ENCODE measurements at regions not wholly inside any gene's neighbourhood (a gene's known extent, or its start where the extent isn't known, plus 50 kb on each side); places are given as distances from the start of the nearest gene placed in this dataset.

GRCh38 chr21:19537116-19537515, 1133.5 kb upstream of the TMPRSS15 start:
- DNase-seq (ENCODE audit: extremely low read depth in 1 of 4, low spot score in 3 of 4) (no peak), ATAC-seq (no peak), FAIRE-seq (no peak)
- Histone ChIP-seq H3K36me3 (ENCODE audit: control insufficient read depth, insufficient read depth, low read length) (no peaks in the 10 kb centered on the region), H3K27me3 (ENCODE audit: control insufficient read depth in 2 of 2, insufficient read depth in 2 of 2, low read length in 2 of 2) (no peaks in the 10 kb centered on the region), H3K79me2 (ENCODE audit: control insufficient read depth, insufficient read depth, low read length) (no peaks in the 10 kb centered on the region), H3K9ac (ENCODE audit: insufficient read depth in 1 of 2, low read depth in 2 of 2, low read length in 2 of 2) (no peak overlapping the region), H3K4me1 (replicated peaks in 1 of 2; ENCODE audit: control insufficient read depth in 2 of 2, insufficient read depth in 2 of 2, low read length in 2 of 2) (no peaks in the 10 kb centered on the region), H2AFZ (ENCODE audit: low read depth, low read length) (no peak overlapping the region), H3K4me3 (no peak overlapping the region), H3K9me3 (replicated peaks; ENCODE audit: control insufficient read depth, insufficient read depth, low read depth, low read length) (no peaks in the 10 kb centered on the region), H4K20me1 (replicated peaks; ENCODE audit: control insufficient read depth, insufficient read depth, low read length) (no peaks in the 10 kb centered on the region), H3K27ac (ENCODE audit: extremely low read depth, low read depth, low read length) (no peak overlapping the region), H3K4me2 (ENCODE audit: insufficient read depth, low read length) (no peak overlapping the region), H3K9me1 (ENCODE audit: control insufficient read depth, insufficient read depth, low read length) (no peaks in the 10 kb centered on the region)
- in situ Hi-C loops (cut with MboI) (no loop called here), intact Hi-C loops (cut with micrococcal nuclease) (no loop called here)
- TF ChIP-seq FOXP1 (CRISPR knock-in tag; IDR thresholded peaks at IDR 0.05), result no peak
- POLR2A ChIA-PET, result no interaction called here
- CTCF ChIA-PET (ENCODE audit: low intra/inter-chr PET ratio), result no interaction called here
- BruUV-seq (replicated peaks), result no TSS peak
- 0% methylated on average over 1 of the region's 2 CpGs for WGBS (ENCODE audit: insufficient coverage, low coverage, missing lambda C conversion rate)

GRCh38 chr21:19540287-19540686, 1136.7 kb upstream of the TMPRSS15 start:
- H3K4me3 ChIP-seq, result no peak overlapping the region
- no peaks in the 10 kb centered on the region for H3K9me3 ChIP-seq (replicated peaks; ENCODE audit: control insufficient read depth, insufficient read depth, low read depth, low read length)
- 6% methylated on average over 2 of the region's 2 CpGs for WGBS (ENCODE audit: insufficient coverage, low coverage, missing lambda C conversion rate)
- no peak overlapping the region for H2AFZ ChIP-seq (ENCODE audit: low read depth, low read length)
- ChIA-PET POLR2A (no interaction called here), CTCF (ENCODE audit: low intra/inter-chr PET ratio) (no interaction called here)
- H4K20me1 ChIP-seq (replicated peaks; ENCODE audit: control insufficient read depth, insufficient read depth, low read length), result no peaks in the 10 kb centered on the region
- no peaks in the 10 kb centered on the region for H3K79me2 ChIP-seq (ENCODE audit: control insufficient read depth, insufficient read depth, low read length)
- intact Hi-C loops (cut with micrococcal nuclease), result no loop called here
- H3K9me1 ChIP-seq (ENCODE audit: control insufficient read depth, insufficient read depth, low read length), result no peaks in the 10 kb centered on the region
- no TSS peak for BruUV-seq (replicated peaks)
- H3K4me2 ChIP-seq (ENCODE audit: insufficient read depth, low read length), result no peak overlapping the region
- no peak; the same call in 2 of the 3 replicates for ATAC-seq
- H3K4me1 ChIP-seq (replicated peaks in 1 of 2; ENCODE audit: control insufficient read depth in 2 of 2, insufficient read depth in 2 of 2, low read length in 2 of 2), result no peaks in the 10 kb centered on the region
- no peak overlapping the region for H3K9ac ChIP-seq (ENCODE audit: insufficient read depth in 1 of 2, low read depth in 2 of 2, low read length in 2 of 2)
- DNase-seq (ENCODE audit: extremely low read depth in 1 of 4, low spot score in 3 of 4), result peak in 2 of 4 experiments; percentile 4 to 37
- no peaks in the 10 kb centered on the region for H3K36me3 ChIP-seq (ENCODE audit: control insufficient read depth, insufficient read depth, low read length)
- H3K27me3 ChIP-seq (ENCODE audit: control insufficient read depth in 2 of 2, insufficient read depth in 2 of 2, low read length in 2 of 2), result no peaks in the 10 kb centered on the region
- no peak for FAIRE-seq
- in situ Hi-C loops (cut with MboI), result no loop called here
- H3K27ac ChIP-seq (ENCODE audit: extremely low read depth, low read depth, low read length), result no peak overlapping the region
- TF ChIP-seq EHMT2 (IDR thresholded peaks at IDR 0.05), result peak; percentile 79
- TF ChIP-seq ZBTB40 (IDR thresholded peaks at IDR 0.05), result peak; percentile 44; the same call in 1 of the 2 replicates
- no peak for TF ChIP-seq ZBTB40 (CRISPR knock-in tag; IDR thresholded peaks at IDR 0.05)

All from K562 (cell line).